ENCODE measurements at regions not wholly inside any gene's neighbourhood (a gene's known extent, or its start where the extent isn't known, plus 50 kb on each side); places are given as distances from the start of the nearest gene placed in this dataset.

DNA sequence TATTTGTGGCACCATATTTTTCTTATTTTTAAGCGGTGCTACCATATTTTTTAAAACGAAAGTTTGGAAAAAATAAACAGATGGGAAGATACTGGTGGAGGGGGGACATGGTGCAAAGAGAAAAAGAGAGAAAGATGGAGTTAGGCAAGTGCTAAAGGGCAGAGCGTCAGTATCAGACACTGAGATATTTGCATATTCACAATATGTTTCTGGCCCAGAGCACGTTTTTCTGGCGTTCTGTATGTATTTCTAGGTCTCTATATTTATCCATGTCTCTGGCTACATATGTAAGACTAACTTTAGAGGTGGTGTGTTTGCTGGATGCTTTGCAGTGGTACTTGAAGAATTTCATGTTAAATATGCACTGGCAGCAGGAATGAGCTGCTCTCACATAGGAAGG lies 414.0 kb downstream of the TLE4 start:
- TF ChIP-seq POLR2AphosphoS5 (IDR thresholded peaks at IDR 0.05) (no peak), POLR2A (IDR thresholded peaks at IDR 0.05; ENCODE audit: low read depth) (no peak), CTCF (IDR thresholded peaks at IDR 0.05) (no peak), EP300 (IDR thresholded peaks at IDR 0.05) (no peak)
- Histone ChIP-seq H3K36me3 (no peaks in the 10 kb centered on the region), H3K4me3 (no peak overlapping the region), H3K4me1 (peaks cover 0 to 17% (median 6%) of the 10 kb centered on the region in 4 donors), H3K9me3 (no peaks in the 10 kb centered on the region), H3K27ac (replicated peaks in 1 of 4) (no peak overlapping the region), H3K27me3 (no peaks in the 10 kb centered on the region)
- intact Hi-C loops (cut with DNase I) = no loop called here
- no peak for DNase-seq (ENCODE audit: extremely low spot score)
- WGBS = 87% methylated on average over 5 of the region's 5 CpGs

DNA sequence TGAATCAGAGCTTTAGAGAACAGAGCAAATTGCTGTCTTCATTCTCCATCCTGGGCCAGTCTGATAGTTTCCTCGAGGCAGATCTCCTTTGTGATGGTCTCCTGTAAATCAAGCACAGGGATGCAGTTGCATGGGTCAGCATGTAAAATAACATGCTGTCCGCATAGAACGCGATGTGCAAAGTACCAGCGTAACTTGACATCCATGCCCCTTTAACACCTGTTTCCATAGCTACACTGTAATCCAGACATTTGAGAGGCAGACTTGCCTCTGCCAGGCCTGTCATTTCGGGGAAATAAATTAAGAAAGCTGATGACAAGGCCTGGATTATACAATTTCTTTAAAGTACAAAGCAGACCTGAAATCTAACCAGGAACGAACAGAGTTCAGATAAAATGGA lies 413.5 kb downstream of the TLE4 start:
- WGBS = 88% methylated on average over 7 of the region's 7 CpGs
- no peak for DNase-seq (ENCODE audit: extremely low spot score)
- no peaks in the 10 kb centered on the region for H3K9me3 ChIP-seq
- intact Hi-C loops (cut with DNase I) = no loop called here
- no peaks in the 10 kb centered on the region for H3K27me3 ChIP-seq
- no peaks in the 10 kb centered on the region for H3K36me3 ChIP-seq
- H3K4me1 ChIP-seq = peaks cover 0 to 12% (median 5%) of the 10 kb centered on the region in 4 donors
- H3K4me3 ChIP-seq = no peak overlapping the region
- no peak overlapping the region for H3K27ac ChIP-seq (replicated peaks in 1 of 4)
- TF ChIP-seq POLR2A (IDR thresholded peaks at IDR 0.05; ENCODE audit: low read depth) = no peak
- no peak for TF ChIP-seq POLR2AphosphoS5 (IDR thresholded peaks at IDR 0.05)
- TF ChIP-seq CTCF (IDR thresholded peaks at IDR 0.05) = no peak

DNA sequence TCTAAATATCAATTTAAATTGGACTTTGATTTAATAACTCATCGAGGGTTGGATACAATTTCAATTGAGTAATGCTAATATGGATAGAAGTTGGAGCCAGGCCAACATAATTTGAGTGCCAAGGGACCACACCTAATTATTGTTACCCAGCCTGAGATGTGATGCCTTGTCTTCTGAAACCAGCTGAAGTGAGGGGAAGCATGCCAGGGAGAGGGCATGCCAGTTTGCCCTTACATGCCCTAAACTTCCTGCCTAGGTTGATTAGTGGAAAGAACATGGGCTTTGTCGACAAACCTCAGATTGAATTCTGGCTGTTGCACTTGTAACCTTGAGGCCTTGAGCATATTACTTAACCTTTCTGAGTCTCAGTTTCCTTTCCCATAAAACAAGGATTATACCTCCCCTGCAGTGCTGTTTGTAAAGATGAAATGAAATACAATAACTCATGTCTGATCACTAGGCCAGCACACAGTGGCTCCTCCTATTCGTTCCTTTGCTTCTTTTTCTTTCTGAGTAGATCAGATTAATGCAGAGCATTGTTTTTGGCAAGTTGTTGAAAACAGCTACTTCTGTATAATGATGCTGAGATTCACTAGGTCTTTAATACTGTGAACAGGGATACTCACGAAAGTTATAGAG lies 412.8 kb downstream of the TLE4 start:
- no peak for DNase-seq (ENCODE audit: extremely low spot score)
- Histone ChIP-seq H3K27ac (replicated peaks in 1 of 4) (no peak overlapping the region), H3K9me3 (no peaks in the 10 kb centered on the region), H3K27me3 (no peaks in the 10 kb centered on the region), H3K4me1 (peaks cover 0 to 15% (median 5%) of the 10 kb centered on the region in 4 donors), H3K36me3 (no peaks in the 10 kb centered on the region), H3K4me3 (no peak overlapping the region)
- no peak for TF ChIP-seq CTCF (IDR thresholded peaks at IDR 0.05)
- TF ChIP-seq EP300 (IDR thresholded peaks at IDR 0.05) = no peak
- TF ChIP-seq POLR2AphosphoS5 (IDR thresholded peaks at IDR 0.05) = no peak
- no peak for TF ChIP-seq POLR2A (IDR thresholded peaks at IDR 0.05; ENCODE audit: low read depth)
- intact Hi-C loops (cut with DNase I) = no loop called here
- WGBS = 64% methylated on average over 4 of the region's 4 CpGs

- Histone ChIP-seq H3K27ac (replicated peaks in 1 of 4) (no peak overlapping the region), H3K9me3 (no peaks in the 10 kb centered on the region), H3K4me1 (peaks cover 0 to 50% (median 24%) of the 10 kb centered on the region in 4 donors), H3K27me3 (no peaks in the 10 kb centered on the region), H3K36me3 (no peaks in the 10 kb centered on the region), H3K4me3 (no peak overlapping the region)
- intact Hi-C loops (cut with DNase I) = no loop called here
- TF ChIP-seq EP300 (IDR thresholded peaks at IDR 0.05) = no peak
- no peak for TF ChIP-seq POLR2AphosphoS5 (IDR thresholded peaks at IDR 0.05)
- TF ChIP-seq POLR2A (IDR thresholded peaks at IDR 0.05; ENCODE audit: low read depth) = no peak
- TF ChIP-seq CTCF (IDR thresholded peaks at IDR 0.05) = no peak
- DNase-seq (ENCODE audit: extremely low spot score) = no peak
- 84% methylated on average over 3 of the region's 3 CpGs for WGBS
These were observed 408.7 kb downstream of the TLE4 start for GRCh38 chr9:79980432-79980831.
